C4-2B (cell line): ENCODE measurements at regions not wholly inside any gene's neighbourhood (a gene's known extent, or its start where the extent isn't known, plus 50 kb on each side); places are given as distances from the start of the nearest gene placed in this dataset.

Experiments used
- ZFX ChIP-seq: fragments of 450-650 bp; IDR thresholded peaks from 2 replicates; pipeline ENCODE4 v1.6.1; 2017
- TF ChIP-seq, protein P1 (sequence below): fragments of 450-650 bp; conservative IDR thresholded peaks from 2 replicates; pipeline ENCODE4 v1.5.1; 2017; ENCODE audit warnings: mild to moderate bottlenecking

DNA sequence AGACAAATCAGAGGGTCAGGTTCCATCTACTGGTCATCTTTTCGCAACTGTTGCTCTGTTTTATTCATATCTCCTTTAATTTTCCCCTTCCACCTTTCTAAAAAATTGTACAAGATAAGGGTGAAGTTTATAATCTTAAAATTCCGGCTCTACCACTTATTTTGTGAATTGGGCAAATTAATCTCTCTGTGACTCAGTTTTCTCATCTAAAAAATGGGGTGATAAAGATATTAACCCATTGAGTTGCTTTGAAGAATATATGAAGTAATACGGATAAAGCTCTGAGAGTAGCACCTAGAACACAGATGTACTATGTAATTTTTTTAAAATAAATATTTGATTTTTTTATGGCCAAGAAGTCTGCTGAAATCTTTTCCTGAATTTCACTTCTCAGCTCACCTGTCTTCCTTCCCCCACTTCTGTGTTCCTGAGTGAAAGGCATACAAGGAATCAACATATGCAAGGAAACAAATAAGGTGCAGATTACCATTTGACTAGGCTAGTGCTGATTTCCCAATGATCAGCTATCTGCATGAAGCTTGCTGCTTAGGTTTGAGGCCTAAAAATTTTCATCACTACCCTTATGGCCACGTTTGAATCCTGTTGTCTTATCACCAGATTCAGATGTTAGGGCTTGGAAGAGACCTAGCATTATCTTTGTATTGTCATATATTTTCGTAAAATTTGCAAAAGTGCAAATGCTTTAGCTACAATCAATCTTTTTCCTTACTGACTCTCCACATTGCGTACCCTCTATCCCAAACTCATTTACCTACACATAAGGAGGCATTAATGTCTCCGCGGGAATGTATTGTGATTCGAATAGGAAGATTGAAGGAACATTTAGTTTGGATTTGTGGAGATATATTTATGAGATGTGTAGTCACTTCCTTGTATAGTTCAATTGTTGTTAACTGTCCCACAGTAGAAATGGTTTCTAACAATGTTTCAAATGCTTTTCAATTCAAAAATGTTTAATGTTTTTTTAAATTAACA lies 718.3 kb upstream of the PTBP2 start:
- TF ChIP-seq, protein P1, sequence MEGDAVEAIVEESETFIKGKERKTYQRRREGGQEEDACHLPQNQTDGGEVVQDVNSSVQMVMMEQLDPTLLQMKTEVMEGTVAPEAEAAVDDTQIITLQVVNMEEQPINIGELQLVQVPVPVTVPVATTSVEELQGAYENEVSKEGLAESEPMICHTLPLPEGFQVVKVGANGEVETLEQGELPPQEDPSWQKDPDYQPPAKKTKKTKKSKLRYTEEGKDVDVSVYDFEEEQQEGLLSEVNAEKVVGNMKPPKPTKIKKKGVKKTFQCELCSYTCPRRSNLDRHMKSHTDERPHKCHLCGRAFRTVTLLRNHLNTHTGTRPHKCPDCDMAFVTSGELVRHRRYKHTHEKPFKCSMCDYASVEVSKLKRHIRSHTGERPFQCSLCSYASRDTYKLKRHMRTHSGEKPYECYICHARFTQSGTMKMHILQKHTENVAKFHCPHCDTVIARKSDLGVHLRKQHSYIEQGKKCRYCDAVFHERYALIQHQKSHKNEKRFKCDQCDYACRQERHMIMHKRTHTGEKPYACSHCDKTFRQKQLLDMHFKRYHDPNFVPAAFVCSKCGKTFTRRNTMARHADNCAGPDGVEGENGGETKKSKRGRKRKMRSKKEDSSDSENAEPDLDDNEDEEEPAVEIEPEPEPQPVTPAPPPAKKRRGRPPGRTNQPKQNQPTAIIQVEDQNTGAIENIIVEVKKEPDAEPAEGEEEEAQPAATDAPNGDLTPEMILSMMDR, result no peak
- TF ChIP-seq ZFX, result no peak
